Sigmoid colon (tissue), 6 donors: ENCODE measurements at regions not wholly inside any gene's neighbourhood (a gene's known extent, or its start where the extent isn't known, plus 50 kb on each side); places are given as distances from the start of the nearest gene placed in this dataset.

Source experiments
- DNase-seq: peaks from one replicate; pipeline ENCODE4 v3.0.0-alpha.2; 2019
- H3K27ac ChIP-seq, 4 donors: fragments of 200-600 bp; sonication (generic); one replicate each; pipeline ENCODE4 v1.5.1; 2016 to 2019; ENCODE audit warnings: mild to moderate bottlenecking in 1 of 4
- H3K27me3 ChIP-seq, 3 donors: fragments of 200-600 bp; sonication (generic); one replicate each; pipeline ENCODE4 v1.5.1; 2019; ENCODE audit warnings: mild to moderate bottlenecking in 1 of 3
- H3K36me3 ChIP-seq, 4 donors: fragments of 200-600 bp; sonication (generic); one replicate each; pipeline ENCODE4 v1.5.1; 2016 to 2019
- H3K4me1 ChIP-seq, 4 donors: fragments of 200-600 bp; sonication (generic); one replicate each; pipeline ENCODE4 v1.5.1; 2017 to 2019
- H3K4me3 ChIP-seq, 4 donors: fragments of 200-600 bp; sonication (generic); one replicate each; pipeline ENCODE4 v1.5.1; 2017 to 2019; ENCODE audit warnings: mild to moderate bottlenecking in 2 of 4, moderate library complexity in 1 of 4
- H3K9me3 ChIP-seq, 4 donors: fragments of 200-600 bp in 3 of 4; sonication (generic) in 3 of 4; one replicate each; pipeline versions ENCODE4 v1.5.1 to v1.6.1; 2013 to 2019
- CTCF ChIP-seq, 4 experiments: fragments of 450-650 bp in 3 of 4; fragments of 200-600 bp in 1 of 4; IDR thresholded peaks; one replicate each; pipeline ENCODE4 v1.5.1; 2016 to 2019; ENCODE audit warnings: antibody characterized with exemption in 4 of 4, mild to moderate bottlenecking in 3 of 4, moderate library complexity in 2 of 4
- EP300 ChIP-seq, 4 donors: sonication (generic); formaldehyde crosslinking; IDR thresholded peaks; one replicate each; pipeline ENCODE4 v1.6.1; 2017; ENCODE audit warnings: antibody characterized with exemption in 4 of 4
- POLR2A ChIP-seq, 2 donors: fragments of 450-650 bp; IDR thresholded peaks; one replicate each; pipeline ENCODE4 v1.6.1; 2016; ENCODE audit warnings: antibody characterized with exemption in 2 of 2, mild to moderate bottlenecking in 2 of 2, moderate library complexity in 2 of 2
- POLR2AphosphoS5 ChIP-seq, 4 donors: sonication (generic); formaldehyde crosslinking; IDR thresholded peaks; one replicate each; pipeline ENCODE4 v1.6.1; 2017; ENCODE audit warnings: antibody characterized with exemption in 4 of 4
- WGBS, 2 donors: extraction: QIAGEN DNeasy Blood & Tissue Kit; methylation state at CpG; one replicate each; pipeline ENCODE4 v1.1.7; 2013; 5-methylcytosine and 5-hydroxymethylcytosine counted together
- intact Hi-C: fragments of 100-400 bp; cut with DNase I; formaldehyde crosslinking; loops from one replicate; pipeline ENCODE4 v1.15.1; 2023
- donor health status: healthy with polysubstance abuse.
- donor health status: healthy.

- H3K9me3 ChIP-seq: no peaks in the 10 kb centered on the region
- no peak for DNase-seq
- WGBS, 2 donors: 83% methylated on average over 9 of the region's 9 CpGs
- TF ChIP-seq EP300 (IDR thresholded peaks at IDR 0.05) (no peak), POLR2A (IDR thresholded peaks at IDR 0.05) (no peak), POLR2AphosphoS5 (IDR thresholded peaks at IDR 0.05) (no peak), CTCF (IDR thresholded peaks at IDR 0.05) (no peak)
- H3K4me1 ChIP-seq: no peaks in the 10 kb centered on the region
- H3K36me3 ChIP-seq: no peaks in the 10 kb centered on the region
- no peak overlapping the region for H3K27ac ChIP-seq
- intact Hi-C loops: no loop called here
- peaks cover 0 to 5% (median 0%) of the 10 kb centered on the region in 3 donors for H3K27me3 ChIP-seq
- no peak overlapping the region for H3K4me3 ChIP-seq
These were observed 522.6 kb downstream of the GLRX3 start for GRCh38 chr10:130658687-130659290.

GRCh38 chr10:130659528-130659927 lies 523.3 kb downstream of the GLRX3 start:
- 90 to 91% methylated on average over 10 of the region's 10 CpGs for WGBS, 2 donors

GRCh38 chr10:130660266-130660665 lies 524.1 kb downstream of the GLRX3 start:
- intact Hi-C loops: no loop called here
- H3K27me3 ChIP-seq: peaks cover 0 to 5% (median 0%) of the 10 kb centered on the region in 3 donors

More at GRCh38 chr10:130659528-130659927, 523.3 kb downstream of the GLRX3 start:
- H3K27ac ChIP-seq: no peak overlapping the region
- H3K36me3 ChIP-seq: no peaks in the 10 kb centered on the region
- DNase-seq: no peak
- TF ChIP-seq EP300 (IDR thresholded peaks at IDR 0.05) (no peak), CTCF (IDR thresholded peaks at IDR 0.05) (no peak), POLR2AphosphoS5 (IDR thresholded peaks at IDR 0.05) (no peak), POLR2A (IDR thresholded peaks at IDR 0.05) (no peak)
- H3K27me3 ChIP-seq: peaks cover 0 to 5% (median 0%) of the 10 kb centered on the region in 3 donors
- no peaks in the 10 kb centered on the region for H3K4me1 ChIP-seq
- no peaks in the 10 kb centered on the region for H3K9me3 ChIP-seq
- no peak overlapping the region for H3K4me3 ChIP-seq
- intact Hi-C loops: no loop called here

GRCh38 chr10:130661419-130661818 lies 525.2 kb downstream of the GLRX3 start:
- intact Hi-C loops: no loop called here
- WGBS, 2 donors: 82 to 85% methylated on average over 7 of the region's 7 CpGs
- TF ChIP-seq CTCF (IDR thresholded peaks at IDR 0.05) (no peak), EP300 (IDR thresholded peaks at IDR 0.05) (no peak), POLR2A (IDR thresholded peaks at IDR 0.05) (no peak), POLR2AphosphoS5 (IDR thresholded peaks at IDR 0.05) (no peak)
- H3K9me3 ChIP-seq: no peaks in the 10 kb centered on the region
- peaks cover 0 to 5% (median 0%) of the 10 kb centered on the region in 3 donors for H3K27me3 ChIP-seq
- H3K36me3 ChIP-seq: no peaks in the 10 kb centered on the region
- no peaks in the 10 kb centered on the region for H3K4me1 ChIP-seq
- H3K4me3 ChIP-seq: no peak overlapping the region
- DNase-seq: no peak
- no peak overlapping the region for H3K27ac ChIP-seq

More at GRCh38 chr10:130660266-130660665, 524.1 kb downstream of the GLRX3 start:
- no peaks in the 10 kb centered on the region for H3K9me3 ChIP-seq
- no peak overlapping the region for H3K4me3 ChIP-seq
- 64 to 68% methylated on average over 3 of the region's 3 CpGs for WGBS, 2 donors
- no peak overlapping the region for H3K27ac ChIP-seq
- H3K36me3 ChIP-seq: no peaks in the 10 kb centered on the region
- no peak for TF ChIP-seq CTCF (IDR thresholded peaks at IDR 0.05)
- no peak for TF ChIP-seq POLR2AphosphoS5 (IDR thresholded peaks at IDR 0.05)
- no peak for TF ChIP-seq EP300 (IDR thresholded peaks at IDR 0.05)
- TF ChIP-seq POLR2A (IDR thresholded peaks at IDR 0.05): no peak
- H3K4me1 ChIP-seq: no peaks in the 10 kb centered on the region
- no peak for DNase-seq

GRCh38 chr10:130662775-130663174 lies 526.6 kb downstream of the GLRX3 start:
- intact Hi-C loops: no loop called here
- Histone ChIP-seq H3K27me3 (no peaks in the 10 kb centered on the region), H3K4me1 (no peaks in the 10 kb centered on the region), H3K9me3 (no peaks in the 10 kb centered on the region), H3K27ac (no peak overlapping the region), H3K4me3 (no peak overlapping the region), H3K36me3 (no peaks in the 10 kb centered on the region)
- 87 to 89% methylated on average over 13 of the region's 13 CpGs for WGBS, 2 donors
- no peak for DNase-seq
- TF ChIP-seq CTCF (IDR thresholded peaks at IDR 0.05): no peak
